MCF 10A (cell line): ENCODE measurements at regions not wholly inside any gene's neighbourhood (a gene's known extent, or its start where the extent isn't known, plus 50 kb on each side); places are given as distances from the start of the nearest gene placed in this dataset.

Experiments
- BruUV-seq: library from RNA; stranded (reverse); fragments of 400-500 nt; replicated peaks from 2 replicates; lab custom pipeline; 2021; lab: Mats Ljungman, UMichigan
- CTCF ChIA-PET: fragments of 300-600 bp; sonication (Branson Sonifier 250); formaldehyde crosslinking; extraction: SDS; loops from one replicate; lab custom pipeline; 2021; ENCODE audit warnings: antibody characterized with exemption, inconsistent platforms; lab: Yijun Ruan, JAX
- POLR2A ChIA-PET: fragments of 300-600, 350-650 bp; sonication (Branson Sonifier 250); formaldehyde crosslinking; extraction: SDS; loops from one replicate; lab custom pipeline; 2020; ENCODE audit warnings: antibody characterized with exemption, inconsistent platforms; lab: Yijun Ruan, JAX
- DNase-seq: peaks from one replicate; pipeline ENCODE4 v3.0.0-alpha.2; 2018; ENCODE audit not compliant: unreplicated experiment
- H3K27ac Mint-ChIP-seq: one replicate; pipeline ENCODE4 v1.8.0; 2022; ENCODE audit warnings: mild to moderate bottlenecking, low read depth, mixed read lengths; ENCODE audit not compliant: unreplicated experiment
- H3K27me3 Mint-ChIP-seq: one replicate; pipeline ENCODE4 v1.8.0; 2022; ENCODE audit warnings: mixed read lengths; ENCODE audit not compliant: insufficient read depth, unreplicated experiment
- H3K36me3 Mint-ChIP-seq: one replicate; pipeline ENCODE4 v1.8.0; 2022; ENCODE audit warnings: mild to moderate bottlenecking, moderate library complexity, mixed read lengths; ENCODE audit not compliant: insufficient read depth, unreplicated experiment
- H3K4me1 Mint-ChIP-seq: one replicate; pipeline ENCODE4 v1.8.0; 2022; ENCODE audit warnings: mixed read lengths; ENCODE audit not compliant: insufficient read depth, unreplicated experiment
- H3K4me3 Mint-ChIP-seq: one replicate; pipeline ENCODE4 v1.8.0; 2022; ENCODE audit warnings: mild to moderate bottlenecking, moderate library complexity, mixed read lengths; ENCODE audit not compliant: unreplicated experiment
- H3K9me3 Mint-ChIP-seq: one replicate; pipeline ENCODE4 v1.8.0; 2022; ENCODE audit warnings: mixed read lengths; ENCODE audit not compliant: unreplicated experiment
- intact Hi-C: fragments of 100-400 bp; cut with micrococcal nuclease; formaldehyde crosslinking; loops from 2 replicates; pipeline ENCODE4 v1.14.1; 2022
- TF ChIP-seq, protein P1 (sequence below): fragments of 200-600 bp; IDR thresholded peaks from one replicate; pipeline ENCODE4 v1.8.0; 2022; ENCODE audit warnings: antibody characterized with exemption, mild to moderate bottlenecking; ENCODE audit not compliant: unreplicated experiment

DNA sequence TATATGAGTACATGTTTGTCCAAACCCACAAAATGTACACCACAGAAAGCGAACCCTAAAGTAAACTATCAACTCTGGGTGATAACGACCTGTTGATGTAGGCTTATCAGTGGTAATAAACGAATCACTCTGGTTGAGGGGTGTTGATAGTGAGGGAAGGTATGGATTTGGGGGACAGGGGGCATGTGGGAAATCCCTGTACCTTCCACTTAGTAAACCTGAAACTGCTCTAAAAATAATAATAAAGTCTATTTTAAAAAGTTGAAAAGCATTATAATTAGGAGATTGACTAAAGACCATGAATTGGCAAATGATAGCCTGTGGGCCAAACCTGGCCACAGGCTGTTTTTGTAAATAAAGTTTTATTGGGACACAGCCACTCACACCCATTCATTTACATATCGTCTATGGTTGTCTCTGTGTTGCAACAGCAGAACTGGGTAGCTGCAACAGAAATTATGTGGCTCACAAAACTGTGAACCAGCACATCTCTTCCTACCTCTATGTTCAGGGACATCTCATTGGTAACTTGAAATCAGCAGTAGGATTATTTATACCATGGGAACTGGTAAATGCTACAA is 85.5 kb upstream of the CDYL2 start:
- Mint-ChIP-seq H3K4me3 (no peak overlapping the region), H3K36me3 (no peaks in the 10 kb centered on the region), H3K4me1 (no peaks in the 10 kb centered on the region), H3K27me3 (peaks cover 4% of the 10 kb centered on the region), H3K9me3 (no peaks in the 10 kb centered on the region), H3K27ac (no peak overlapping the region)
- ChIA-PET POLR2A (no interaction called here), CTCF (interaction anchor here (0.5 kb wide), 1 partner anchor 270 kb away, joined by 3 read pairs; no protein-coding TSS in a partner anchor)
- BruUV-seq = no TSS peak
- DNase-seq = no peak
- intact Hi-C loops = no loop called here
- TF ChIP-seq, protein P1, sequence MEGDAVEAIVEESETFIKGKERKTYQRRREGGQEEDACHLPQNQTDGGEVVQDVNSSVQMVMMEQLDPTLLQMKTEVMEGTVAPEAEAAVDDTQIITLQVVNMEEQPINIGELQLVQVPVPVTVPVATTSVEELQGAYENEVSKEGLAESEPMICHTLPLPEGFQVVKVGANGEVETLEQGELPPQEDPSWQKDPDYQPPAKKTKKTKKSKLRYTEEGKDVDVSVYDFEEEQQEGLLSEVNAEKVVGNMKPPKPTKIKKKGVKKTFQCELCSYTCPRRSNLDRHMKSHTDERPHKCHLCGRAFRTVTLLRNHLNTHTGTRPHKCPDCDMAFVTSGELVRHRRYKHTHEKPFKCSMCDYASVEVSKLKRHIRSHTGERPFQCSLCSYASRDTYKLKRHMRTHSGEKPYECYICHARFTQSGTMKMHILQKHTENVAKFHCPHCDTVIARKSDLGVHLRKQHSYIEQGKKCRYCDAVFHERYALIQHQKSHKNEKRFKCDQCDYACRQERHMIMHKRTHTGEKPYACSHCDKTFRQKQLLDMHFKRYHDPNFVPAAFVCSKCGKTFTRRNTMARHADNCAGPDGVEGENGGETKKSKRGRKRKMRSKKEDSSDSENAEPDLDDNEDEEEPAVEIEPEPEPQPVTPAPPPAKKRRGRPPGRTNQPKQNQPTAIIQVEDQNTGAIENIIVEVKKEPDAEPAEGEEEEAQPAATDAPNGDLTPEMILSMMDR = no peak

DNA sequence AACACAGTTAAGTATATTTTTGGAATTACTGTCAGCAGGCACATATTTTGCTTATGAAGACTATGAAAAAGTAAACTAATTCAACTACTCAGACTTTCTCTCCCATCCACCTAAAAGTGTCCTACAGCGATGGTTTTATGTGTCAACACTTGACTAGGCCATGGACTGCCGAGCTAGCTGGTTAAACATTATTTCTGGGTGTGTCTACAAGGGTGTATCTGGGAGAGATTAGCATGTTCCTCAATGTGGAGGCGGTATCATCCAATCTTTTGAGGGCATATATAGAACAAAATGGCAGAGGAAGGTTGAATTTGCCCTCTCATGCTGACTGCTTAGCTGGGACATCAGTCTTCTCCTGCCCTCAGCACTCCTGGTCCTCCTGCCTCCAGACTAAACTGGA is 82.7 kb upstream of the CDYL2 start:
- no TSS peak for BruUV-seq
- CTCF ChIA-PET = no interaction called here
- H3K36me3 Mint-ChIP-seq = no peaks in the 10 kb centered on the region
- H3K4me3 Mint-ChIP-seq = no peak overlapping the region
- intact Hi-C loops = no loop called here
- POLR2A ChIA-PET = no interaction called here
- peaks cover 32% of the 10 kb centered on the region for H3K27me3 Mint-ChIP-seq
- H3K27ac Mint-ChIP-seq = no peak overlapping the region
- H3K4me1 Mint-ChIP-seq = no peaks in the 10 kb centered on the region
- no peaks in the 10 kb centered on the region for H3K9me3 Mint-ChIP-seq
- no peak for DNase-seq
- TF ChIP-seq, protein P1 = no peak

DNA sequence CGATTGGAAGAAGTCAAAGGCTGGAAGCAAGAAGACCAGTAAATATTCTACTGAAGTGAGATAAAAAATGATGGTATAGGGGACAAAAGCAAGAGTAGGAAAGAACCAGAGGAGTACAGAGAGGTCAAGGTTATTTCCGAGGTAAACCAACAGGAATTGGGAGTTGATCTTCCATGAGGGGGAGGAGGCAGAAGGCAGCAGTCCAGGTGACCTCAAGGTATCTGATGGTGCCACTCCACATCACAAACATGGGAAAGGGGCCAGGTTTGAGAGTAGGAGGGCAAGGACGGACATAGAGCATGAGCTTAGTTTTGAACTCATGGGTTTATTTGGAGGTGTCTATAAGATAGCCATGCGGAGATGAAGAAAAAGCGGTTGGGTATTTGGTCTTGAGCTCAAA is 79.4 kb upstream of the CDYL2 start:
- Mint-ChIP-seq H3K27ac (no peak overlapping the region), H3K4me3 (no peak overlapping the region), H3K27me3 (peaks cover 50% of the 10 kb centered on the region), H3K4me1 (no peaks in the 10 kb centered on the region), H3K9me3 (no peaks in the 10 kb centered on the region), H3K36me3 (no peaks in the 10 kb centered on the region)
- POLR2A ChIA-PET = no interaction called here
- TF ChIP-seq, protein P1 = no peak
- intact Hi-C loops = no loop called here
- no peak for DNase-seq
- CTCF ChIA-PET = interaction anchor here (0.8 kb wide), 1 partner anchor 154 kb away, joined by 3 read pairs; no protein-coding TSS in a partner anchor
- BruUV-seq = no TSS peak

DNA sequence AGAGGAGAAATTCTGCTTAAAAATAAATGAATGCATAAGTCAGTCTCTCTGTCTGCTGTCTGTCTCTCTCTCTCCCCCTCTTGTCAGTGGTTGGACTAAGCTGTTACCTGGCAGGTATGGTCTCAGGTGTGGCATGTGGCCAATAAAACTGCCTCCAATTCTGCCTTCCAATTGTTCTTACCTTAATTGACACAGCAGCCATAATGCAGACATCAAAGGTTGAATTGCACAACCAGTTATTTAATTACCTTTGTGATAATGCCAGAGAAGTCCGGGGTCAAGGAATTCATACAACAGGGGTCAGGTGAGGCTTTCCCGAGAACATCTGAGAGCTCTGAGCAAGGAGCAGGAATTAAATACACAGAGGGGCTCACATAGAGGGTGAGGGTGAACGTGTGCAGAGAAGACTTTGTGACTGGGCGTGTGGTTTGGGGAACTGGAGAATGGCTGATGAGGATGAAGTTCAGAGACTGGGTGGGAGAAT is 78.8 kb upstream of the CDYL2 start:
- intact Hi-C loops = no loop called here
- H3K36me3 Mint-ChIP-seq = no peaks in the 10 kb centered on the region
- H3K4me1 Mint-ChIP-seq = no peaks in the 10 kb centered on the region
- TF ChIP-seq, protein P1 = no peak
- BruUV-seq = no TSS peak
- H3K27ac Mint-ChIP-seq = no peak overlapping the region
- no peak overlapping the region for H3K4me3 Mint-ChIP-seq
- DNase-seq = no peak
- CTCF ChIA-PET = interaction anchor here (0.6 kb wide), 1 partner anchor 122 kb away, joined by 3 read pairs; no protein-coding TSS in a partner anchor
- no peaks in the 10 kb centered on the region for H3K9me3 Mint-ChIP-seq
- POLR2A ChIA-PET = no interaction called here
- H3K27me3 Mint-ChIP-seq = peaks cover 50% of the 10 kb centered on the region
